GM21717 (cell line): ENCODE measurements at regions not wholly inside any gene's neighbourhood (a gene's known extent, or its start where the extent isn't known, plus 50 kb on each side); places are given as distances from the start of the nearest gene placed in this dataset.

Experiments
- ATAC-seq: cut with Tn5 transposase; IDR thresholded peaks from one replicate; pipeline ENCODE4 v1.9.1; 2021; ENCODE audit warnings: mild to moderate bottlenecking, moderate library complexity; ENCODE audit not compliant: unreplicated experiment

- no peak for ATAC-seq
Measured at GRCh38 chr21:15421441-15421881, 308.3 kb upstream of the USP25 start.

GRCh38 chr21:15421947-15422346, 307.8 kb upstream of the USP25 start:
- ATAC-seq, result no peak

GRCh38 chr21:15422783-15423182, 307.0 kb upstream of the USP25 start:
- no peak for ATAC-seq

- ATAC-seq, result no peak
Measured at GRCh38 chr21:15423676-15424445, 305.9 kb upstream of the USP25 start.

- ATAC-seq, result no peak
Measured at GRCh38 chr21:15425049-15425448, 304.7 kb upstream of the USP25 start.

GRCh38 chr21:15430023-15430422, 299.8 kb upstream of the USP25 start:
- ATAC-seq, result no peak

- no peak for ATAC-seq
Measured at GRCh38 chr21:15430577-15430976, 299.2 kb upstream of the USP25 start.

- ATAC-seq, result no peak
Measured at GRCh38 chr21:15431053-15431452, 298.7 kb upstream of the USP25 start.

GRCh38 chr21:15433091-15433490, 296.7 kb upstream of the USP25 start:
- no peak for ATAC-seq

GRCh38 chr21:15434163-15434905, 295.4 kb upstream of the USP25 start:
- no peak for ATAC-seq

- no peak for ATAC-seq
Measured at GRCh38 chr21:15436031-15436430, 293.8 kb upstream of the USP25 start.

- ATAC-seq, result peak; percentile 76
Measured at GRCh38 chr21:15437883-15438282, 291.9 kb upstream of the USP25 start.

GRCh38 chr21:15439726-15440125, 290.1 kb upstream of the USP25 start:
- ATAC-seq, result no peak

GRCh38 chr21:15441060-15441493, 288.7 kb upstream of the USP25 start:
- no peak for ATAC-seq

- no peak for ATAC-seq
Measured at GRCh38 chr21:15441992-15442391, 287.8 kb upstream of the USP25 start.

GRCh38 chr21:15442743-15443469, 286.9 kb upstream of the USP25 start:
- ATAC-seq, result no peak

GRCh38 chr21:15443740-15444117, 286.1 kb upstream of the USP25 start:
- no peak for ATAC-seq

- no peak for ATAC-seq
Measured at GRCh38 chr21:15444118-15444960, 285.4 kb upstream of the USP25 start.

GRCh38 chr21:15445327-15445726, 284.5 kb upstream of the USP25 start:
- ATAC-seq, result peak; percentile 82

GRCh38 chr21:15446223-15446622, 283.6 kb upstream of the USP25 start:
- no peak for ATAC-seq

- no peak for ATAC-seq
Measured at GRCh38 chr21:15449556-15449955, 280.2 kb upstream of the USP25 start.
